HEK293 (cell line): ENCODE measurements at regions not wholly inside any gene's neighbourhood (a gene's known extent, or its start where the extent isn't known, plus 50 kb on each side); places are given as distances from the start of the nearest gene placed in this dataset.

Experiments used
- CTCF ChIA-PET: fragments of 350-600 bp; formaldehyde crosslinking; extraction: SDS; loops from one replicate; lab custom pipeline; 2021; ENCODE audit warnings: antibody characterized with exemption; lab: Yijun Ruan, JAX
- POLR2A ChIA-PET: fragments of 300-600 bp; formaldehyde crosslinking; extraction: SDS; loops from one replicate; lab custom pipeline; 2020; ENCODE audit warnings: antibody characterized with exemption, inconsistent platforms; lab: Yijun Ruan, JAX
- H3K27ac ChIP-seq: fragments of 200-500 bp; sonication (Bioruptor generic); 2 replicates; pipeline ENCODE4 v1.5.1; 2014; ENCODE audit warnings: low read depth, low read length, control low read depth, inconsistent platforms; ENCODE audit errors: extremely low read depth
- H3K36me3 ChIP-seq, 2 experiments: fragments of 200-500 bp in 1 of 2; sonication (Bioruptor generic) in 1 of 2; 1 replicate in 1 of 2; 2 replicates in 1 of 2; pipeline ENCODE4 v1.5.1; 2014 to 2017; ENCODE audit warnings: inconsistent platforms in 2 of 2, low read length in 2 of 2; ENCODE audit not compliant: control insufficient read depth in 2 of 2, insufficient read depth in 1 of 2
- H3K4me1 ChIP-seq: fragments of 200-500 bp; sonication (Bioruptor generic); 2 replicates; pipeline ENCODE4 v1.5.1; 2014; ENCODE audit warnings: mild to moderate bottlenecking, low read length, inconsistent platforms; ENCODE audit not compliant: control insufficient read depth, insufficient read depth
- H3K4me3 ChIP-seq: 2 replicates; pipeline ENCODE4 v1.5.1; 2011; ENCODE audit warnings: low read depth, mild to moderate bottlenecking, control low read depth, low read length, moderate library complexity
- H3K9me3 ChIP-seq: fragments of 200-500 bp; sonication (Bioruptor generic); 2 replicates; pipeline ENCODE4 v1.5.1; 2014; ENCODE audit warnings: low read depth, low read length, inconsistent platforms; ENCODE audit not compliant: control insufficient read depth, insufficient read depth
- KLF9 ChIP-seq: fragments of 450-650 bp; formaldehyde crosslinking; IDR thresholded peaks from 2 replicates; pipeline ENCODE4 v1.5.1; 2016; ENCODE audit warnings: missing biosample characterization, missing genetic modification characterization, low read depth
- RBAK ChIP-seq: fragments of 450-650 bp; formaldehyde crosslinking; IDR thresholded peaks from 2 replicates; pipeline ENCODE4 v1.5.1; 2016; ENCODE audit warnings: missing biosample characterization, missing genetic modification characterization
- SETDB1 ChIP-seq: IDR thresholded peaks from one replicate; pipeline ENCODE4 v1.6.1; 2017; ENCODE audit warnings: mild to moderate bottlenecking, low read length, moderate library complexity, mixed read lengths; ENCODE audit not compliant: insufficient read length
- TCF7L2 ChIP-seq: IDR thresholded peaks from 2 replicates; pipeline ENCODE4 v1.6.1; 2011; ENCODE audit warnings: low read depth, mild to moderate bottlenecking, inconsistent platforms, low read length, moderate library complexity, borderline replicate concordance
- ZIC2 ChIP-seq: fragments of 450-650 bp; formaldehyde crosslinking; IDR thresholded peaks from 2 replicates; pipeline ENCODE4 v1.5.1; 2016; ENCODE audit warnings: missing biosample characterization, missing genetic modification characterization
- ZNF10 ChIP-seq: fragments of 450-650 bp; formaldehyde crosslinking; IDR thresholded peaks from 2 replicates; pipeline ENCODE4 v1.5.1; 2017; ENCODE audit warnings: missing biosample characterization, missing genetic modification characterization
- ZNF146 ChIP-seq: fragments of 450-650 bp; formaldehyde crosslinking; IDR thresholded peaks from 2 replicates; pipeline ENCODE4 v1.5.1; 2016; ENCODE audit warnings: missing biosample characterization, missing genetic modification characterization
- ZNF19 ChIP-seq: fragments of 450-650 bp; formaldehyde crosslinking; IDR thresholded peaks from 2 replicates; pipeline ENCODE4; 2016; ENCODE audit warnings: missing biosample characterization, missing genetic modification characterization, low read depth
- ZNF239 ChIP-seq: fragments of 450-650 bp; formaldehyde crosslinking; IDR thresholded peaks from 2 replicates; pipeline ENCODE4 v1.5.1; 2016; ENCODE audit warnings: missing biosample characterization, missing genetic modification characterization
- ZNF324 ChIP-seq: fragments of 450-650 bp; formaldehyde crosslinking; IDR thresholded peaks from 2 replicates; pipeline ENCODE4 v1.5.1; 2016; ENCODE audit warnings: missing biosample characterization, missing genetic modification characterization
- ZNF514 ChIP-seq: fragments of 450-650 bp; formaldehyde crosslinking; IDR thresholded peaks from 2 replicates; pipeline ENCODE4 v1.5.1; 2016; ENCODE audit warnings: missing biosample characterization, missing genetic modification characterization
- ZNF600 ChIP-seq: fragments of 450-650 bp; formaldehyde crosslinking; IDR thresholded peaks from 2 replicates; pipeline ENCODE4 v1.5.1; 2016; ENCODE audit warnings: missing biosample characterization, missing genetic modification characterization
- ZNF623 ChIP-seq: fragments of 450-650 bp; formaldehyde crosslinking; IDR thresholded peaks from 2 replicates; pipeline ENCODE4 v1.5.1; 2016; ENCODE audit warnings: missing biosample characterization, missing genetic modification characterization
- ZNF768 ChIP-seq: fragments of 450-650 bp; formaldehyde crosslinking; IDR thresholded peaks from 2 replicates; pipeline ENCODE4 v1.5.1; 2018; ENCODE audit warnings: missing biosample characterization, mild to moderate bottlenecking, missing genetic modification characterization
- ZNF777 ChIP-seq: fragments of 450-650 bp; formaldehyde crosslinking; IDR thresholded peaks from 2 replicates; pipeline ENCODE4 v1.5.1; 2017; ENCODE audit warnings: missing biosample characterization, missing genetic modification characterization, borderline replicate concordance
- ZSCAN30 ChIP-seq: fragments of 450-650 bp; IDR thresholded peaks from 2 replicates; pipeline ENCODE4 v1.5.1; 2018; ENCODE audit warnings: missing biosample characterization, mild to moderate bottlenecking, missing genetic modification characterization, moderate library complexity
- TF ChIP-seq, protein P1 (sequence below): fragments of 450-650 bp; formaldehyde crosslinking; IDR thresholded peaks from 2 replicates; pipeline ENCODE4 v1.5.1; 2016; ENCODE audit warnings: missing biosample characterization, missing genetic modification characterization
- TF ChIP-seq, protein P2 (sequence below): fragments of 450-650 bp; formaldehyde crosslinking; IDR thresholded peaks from 2 replicates; pipeline ENCODE4 v1.5.1; 2016; ENCODE audit warnings: missing biosample characterization, missing genetic modification characterization, borderline replicate concordance
- TF ChIP-seq, protein P3 (sequence below): fragments of 450-650 bp; formaldehyde crosslinking; IDR thresholded peaks from 2 replicates; pipeline ENCODE4 v1.5.1; 2017; ENCODE audit warnings: missing biosample characterization, missing genetic modification characterization

DNA sequence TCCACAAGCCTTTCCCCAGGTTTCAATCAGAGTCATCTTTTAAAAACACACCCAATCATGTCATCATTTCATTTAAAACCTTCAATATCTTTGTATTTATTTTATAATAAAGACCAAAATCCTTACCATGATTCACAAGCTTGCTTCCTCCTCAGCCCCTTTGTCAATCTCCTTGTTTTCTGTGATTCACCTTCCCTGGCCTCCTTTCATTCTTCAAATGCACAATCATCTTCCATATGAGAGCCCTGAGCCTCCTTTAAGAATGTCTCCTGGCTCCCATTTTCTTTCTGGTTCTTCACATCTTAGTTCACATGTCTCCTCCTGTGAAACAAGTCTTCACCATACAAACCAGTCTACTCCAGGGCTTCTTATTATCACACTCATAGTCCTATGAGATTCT is 904.0 kb downstream of the SORCS3 start:
- Histone ChIP-seq H3K36me3 (no peaks in the 10 kb centered on the region), H3K27ac (no peak overlapping the region), H3K9me3 (no peaks in the 10 kb centered on the region), H3K4me3 (no peak overlapping the region), H3K4me1 (no peaks in the 10 kb centered on the region)
- ChIA-PET POLR2A (no interaction called here), CTCF (no interaction called here)
- TF ChIP-seq ZNF768 (tag by site-specific recombination) (no peak), ZNF623 (tag by site-specific recombination) (no peak), ZNF10 (no peak), ZNF324 (tag by site-specific recombination) (no peak), ZNF514 (tag by site-specific recombination) (no peak), ZNF239 (tag by site-specific recombination) (no peak), ZNF146 (tag by site-specific recombination) (no peak)
- TF ChIP-seq, protein P1, sequence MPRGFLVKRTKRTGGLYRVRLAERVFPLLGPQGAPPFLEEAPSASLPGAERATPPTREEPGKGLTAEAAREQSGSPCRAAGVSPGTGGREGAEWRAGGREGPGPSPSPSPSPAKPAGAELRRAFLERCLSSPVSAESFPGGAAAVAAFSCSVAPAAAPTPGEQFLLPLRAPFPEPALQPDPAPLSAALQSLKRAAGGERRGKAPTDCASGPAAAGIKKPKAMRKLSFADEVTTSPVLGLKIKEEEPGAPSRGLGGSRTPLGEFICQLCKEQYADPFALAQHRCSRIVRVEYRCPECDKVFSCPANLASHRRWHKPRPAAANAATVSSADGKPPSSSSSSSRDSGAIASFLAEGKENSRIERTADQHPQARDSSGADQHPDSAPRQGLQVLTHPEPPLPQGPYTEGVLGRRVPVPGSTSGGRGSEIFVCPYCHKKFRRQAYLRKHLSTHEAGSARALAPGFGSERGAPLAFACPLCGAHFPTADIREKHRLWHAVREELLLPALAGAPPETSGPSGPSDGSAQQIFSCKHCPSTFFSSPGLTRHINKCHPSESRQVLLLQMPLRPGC (tag by site-specific recombination), result no peak

DNA sequence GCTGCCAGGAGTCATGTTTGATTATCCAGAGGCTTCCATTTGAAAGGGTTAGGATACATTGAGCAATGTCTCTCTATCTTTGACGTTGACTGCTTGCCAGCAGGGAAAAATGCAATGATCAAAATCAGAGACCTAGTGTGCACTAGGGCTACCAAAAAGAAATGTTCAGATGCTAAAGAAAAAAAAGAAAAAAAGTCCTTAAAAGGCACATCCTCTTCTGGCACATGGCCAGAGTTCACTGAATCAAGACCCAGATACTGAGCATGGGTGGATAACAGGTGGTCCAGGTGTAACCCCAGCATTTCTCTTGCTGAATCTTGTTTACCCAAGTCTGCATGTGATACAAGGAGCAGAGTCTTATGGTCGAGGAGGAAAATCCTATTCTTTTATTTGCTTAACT is 899.3 kb downstream of the SORCS3 start:
- CTCF ChIA-PET, result no interaction called here
- TF ChIP-seq, protein P2, sequence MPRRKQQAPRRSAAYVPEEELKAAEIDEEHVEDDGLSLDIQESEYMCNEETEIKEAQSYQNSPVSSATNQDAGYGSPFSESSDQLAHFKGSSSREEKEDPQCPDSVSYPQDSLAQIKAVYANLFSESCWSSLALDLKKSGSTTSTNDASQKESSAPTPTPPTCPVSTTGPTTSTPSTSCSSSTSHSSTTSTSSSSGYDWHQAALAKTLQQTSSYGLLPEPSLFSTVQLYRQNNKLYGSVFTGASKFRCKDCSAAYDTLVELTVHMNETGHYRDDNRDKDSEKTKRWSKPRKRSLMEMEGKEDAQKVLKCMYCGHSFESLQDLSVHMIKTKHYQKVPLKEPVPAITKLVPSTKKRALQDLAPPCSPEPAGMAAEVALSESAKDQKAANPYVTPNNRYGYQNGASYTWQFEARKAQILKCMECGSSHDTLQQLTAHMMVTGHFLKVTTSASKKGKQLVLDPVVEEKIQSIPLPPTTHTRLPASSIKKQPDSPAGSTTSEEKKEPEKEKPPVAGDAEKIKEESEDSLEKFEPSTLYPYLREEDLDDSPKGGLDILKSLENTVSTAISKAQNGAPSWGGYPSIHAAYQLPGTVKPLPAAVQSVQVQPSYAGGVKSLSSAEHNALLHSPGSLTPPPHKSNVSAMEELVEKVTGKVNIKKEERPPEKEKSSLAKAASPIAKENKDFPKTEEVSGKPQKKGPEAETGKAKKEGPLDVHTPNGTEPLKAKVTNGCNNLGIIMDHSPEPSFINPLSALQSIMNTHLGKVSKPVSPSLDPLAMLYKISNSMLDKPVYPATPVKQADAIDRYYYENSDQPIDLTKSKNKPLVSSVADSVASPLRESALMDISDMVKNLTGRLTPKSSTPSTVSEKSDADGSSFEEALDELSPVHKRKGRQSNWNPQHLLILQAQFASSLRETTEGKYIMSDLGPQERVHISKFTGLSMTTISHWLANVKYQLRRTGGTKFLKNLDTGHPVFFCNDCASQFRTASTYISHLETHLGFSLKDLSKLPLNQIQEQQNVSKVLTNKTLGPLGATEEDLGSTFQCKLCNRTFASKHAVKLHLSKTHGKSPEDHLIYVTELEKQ (tag by site-specific recombination), result no peak
- TF ChIP-seq RBAK (no peak), KLF9 (no peak), SETDB1 (no peak), ZIC2 (no peak), ZNF600 (tag by site-specific recombination) (no peak), ZNF777 (tag by site-specific recombination) (no peak), ZNF324 (tag by site-specific recombination) (no peak), TCF7L2 (no peak), ZSCAN30 (tag by site-specific recombination) (no peak)
- TF ChIP-seq, protein P3, sequence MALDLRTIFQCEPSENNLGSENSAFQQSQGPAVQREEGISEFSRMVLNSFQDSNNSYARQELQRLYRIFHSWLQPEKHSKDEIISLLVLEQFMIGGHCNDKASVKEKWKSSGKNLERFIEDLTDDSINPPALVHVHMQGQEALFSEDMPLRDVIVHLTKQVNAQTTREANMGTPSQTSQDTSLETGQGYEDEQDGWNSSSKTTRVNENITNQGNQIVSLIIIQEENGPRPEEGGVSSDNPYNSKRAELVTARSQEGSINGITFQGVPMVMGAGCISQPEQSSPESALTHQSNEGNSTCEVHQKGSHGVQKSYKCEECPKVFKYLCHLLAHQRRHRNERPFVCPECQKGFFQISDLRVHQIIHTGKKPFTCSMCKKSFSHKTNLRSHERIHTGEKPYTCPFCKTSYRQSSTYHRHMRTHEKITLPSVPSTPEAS (tag by site-specific recombination), result no peak
- Histone ChIP-seq H3K4me3 (no peak overlapping the region), H3K9me3 (no peaks in the 10 kb centered on the region), H3K36me3 (no peaks in the 10 kb centered on the region), H3K27ac (no peak overlapping the region), H3K4me1 (no peaks in the 10 kb centered on the region)
- POLR2A ChIA-PET, result no interaction called here

DNA sequence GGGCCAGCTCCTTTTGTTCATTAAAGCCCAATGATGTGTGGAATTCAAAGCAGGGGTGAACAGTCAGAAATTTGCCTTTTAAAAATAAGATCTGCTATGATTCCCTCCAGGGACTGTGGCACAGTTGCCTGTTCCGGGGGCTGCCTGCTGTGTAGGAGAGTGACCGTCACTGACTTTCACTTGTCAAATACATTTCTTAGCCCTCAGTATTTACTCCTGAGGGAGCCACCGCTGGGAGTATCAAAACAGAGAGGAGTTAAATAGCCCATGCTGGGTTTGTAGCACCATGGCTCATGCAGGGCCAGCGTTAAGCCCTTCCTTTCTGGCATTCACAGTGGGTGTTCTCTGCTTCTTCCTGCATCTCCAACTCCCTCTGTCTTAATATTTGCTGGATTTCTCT is 897.8 kb downstream of the SORCS3 start:
- H3K9me3 ChIP-seq, result no peaks in the 10 kb centered on the region
- ChIA-PET CTCF (no interaction called here), POLR2A (no interaction called here)

More for the DNA sequence above, 897.8 kb downstream of the SORCS3 start:
- no peaks in the 10 kb centered on the region for H3K4me1 ChIP-seq
- TF ChIP-seq ZIC2 (0 out of 2 replicates have a peak, but pooled peaks have one; percentile 7), ZNF19 (tag by site-specific recombination) (no peak)
- no peak overlapping the region for H3K27ac ChIP-seq
- H3K36me3 ChIP-seq, result no peaks in the 10 kb centered on the region
- H3K4me3 ChIP-seq, result no peak overlapping the region
